DOHH2 (cell line): ENCODE measurements at regions not wholly inside any gene's neighbourhood (a gene's known extent, or its start where the extent isn't known, plus 50 kb on each side); places are given as distances from the start of the nearest gene placed in this dataset.

Experiments used
- EZH2phosphoT487 ChIP-seq: fragments of 200-600 bp; sonication (generic); IDR thresholded peaks from 2 replicates; pipeline ENCODE4 v1.6.1; 2017; ENCODE audit warnings: borderline replicate concordance, mild to moderate bottlenecking, antibody characterized with exemption, low read length, moderate library complexity, mixed read lengths
- TF ChIP-seq, protein P1 (sequence below): fragments of 200-600 bp; sonication (generic); IDR thresholded peaks from one replicate; pipeline ENCODE4 v1.5.1; 2014; ENCODE audit warnings: antibody characterized with exemption, mild to moderate bottlenecking, low read depth, low read length; ENCODE audit not compliant: poor library complexity, severe bottlenecking

DNA sequence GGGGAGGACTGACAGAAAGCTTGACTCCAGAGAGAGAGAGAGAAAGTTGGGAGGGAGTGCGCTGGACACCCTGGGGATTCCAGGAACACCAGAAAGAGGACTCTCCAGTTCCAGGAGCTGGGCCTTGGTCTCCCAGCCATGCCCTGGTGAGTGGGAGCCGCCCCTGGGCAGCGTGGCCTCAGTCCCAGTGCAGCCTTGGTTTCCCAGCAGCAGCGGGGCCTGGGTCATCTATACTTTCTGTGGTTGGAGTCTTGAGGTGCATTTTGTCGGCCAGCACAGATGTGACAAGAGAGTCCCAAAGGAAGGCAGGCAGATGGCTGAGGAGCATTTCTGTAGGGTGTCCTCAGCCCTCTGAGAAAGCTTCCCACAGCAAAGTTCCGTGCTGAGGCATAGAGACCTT is 334.7 kb upstream of the ZNF32 start:
- TF ChIP-seq, protein P1, sequence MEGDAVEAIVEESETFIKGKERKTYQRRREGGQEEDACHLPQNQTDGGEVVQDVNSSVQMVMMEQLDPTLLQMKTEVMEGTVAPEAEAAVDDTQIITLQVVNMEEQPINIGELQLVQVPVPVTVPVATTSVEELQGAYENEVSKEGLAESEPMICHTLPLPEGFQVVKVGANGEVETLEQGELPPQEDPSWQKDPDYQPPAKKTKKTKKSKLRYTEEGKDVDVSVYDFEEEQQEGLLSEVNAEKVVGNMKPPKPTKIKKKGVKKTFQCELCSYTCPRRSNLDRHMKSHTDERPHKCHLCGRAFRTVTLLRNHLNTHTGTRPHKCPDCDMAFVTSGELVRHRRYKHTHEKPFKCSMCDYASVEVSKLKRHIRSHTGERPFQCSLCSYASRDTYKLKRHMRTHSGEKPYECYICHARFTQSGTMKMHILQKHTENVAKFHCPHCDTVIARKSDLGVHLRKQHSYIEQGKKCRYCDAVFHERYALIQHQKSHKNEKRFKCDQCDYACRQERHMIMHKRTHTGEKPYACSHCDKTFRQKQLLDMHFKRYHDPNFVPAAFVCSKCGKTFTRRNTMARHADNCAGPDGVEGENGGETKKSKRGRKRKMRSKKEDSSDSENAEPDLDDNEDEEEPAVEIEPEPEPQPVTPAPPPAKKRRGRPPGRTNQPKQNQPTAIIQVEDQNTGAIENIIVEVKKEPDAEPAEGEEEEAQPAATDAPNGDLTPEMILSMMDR, result no peak
- TF ChIP-seq EZH2phosphoT487, result no peak
